BLaER1 treated with 17β-estradiol and CSF1 and Interleukin-3, amounts not matched to agents 10 nM and 100 nM (cell line): ENCODE measurements at regions not wholly inside any gene's neighbourhood (a gene's known extent, or its start where the extent isn't known, plus 50 kb on each side); places are given as distances from the start of the nearest gene placed in this dataset.

Experiments
- H3K27ac ChIP-seq, 11 experiments: shearing (Covaris generic); formaldehyde crosslinking; 2 replicates each; pipeline ENCODE4 v1.8.1; 2022
- H3K27me3 ChIP-seq, 11 experiments: shearing (Covaris generic); formaldehyde crosslinking; 2 replicates each; pipeline ENCODE4 v1.8.1; 2022
- H3K36me3 ChIP-seq, 11 experiments: shearing (Covaris generic); formaldehyde crosslinking; 2 replicates each; pipeline ENCODE4 v1.8.1; 2022
- H3K4me1 ChIP-seq, 10 experiments: shearing (Covaris generic); formaldehyde crosslinking; 2 replicates each; pipeline ENCODE4 v1.8.1; 2022
- H3K4me2 ChIP-seq, 11 experiments: shearing (Covaris generic); formaldehyde crosslinking; 2 replicates each; pipeline ENCODE4 v1.8.1; 2022
- H3K4me3 ChIP-seq, 10 experiments: shearing (Covaris generic); formaldehyde crosslinking; 2 replicates each; pipeline ENCODE4 v1.8.1; 2022
- H3K9ac ChIP-seq, 11 experiments: shearing (Covaris generic); formaldehyde crosslinking; 2 replicates each; pipeline ENCODE4 v1.8.1; 2022
- H3K9me3 ChIP-seq, 11 experiments: shearing (Covaris generic); formaldehyde crosslinking; replicated peaks in 1 of 11; 2 replicates each; pipeline ENCODE4 v1.8.1; 2022
- H4K20me1 ChIP-seq, 11 experiments: shearing (Covaris generic); formaldehyde crosslinking; 2 replicates each; pipeline ENCODE4 v1.8.1; 2022
- Cebpa-rat ChIP-seq, 11 experiments: shearing (Covaris generic); IDR thresholded peaks; 2 replicates each; pipeline ENCODE4 v1.8.1; 2022

GRCh38 chr18:24835751-24836150, 375.3 kb downstream of the HRH4 start:
- Histone ChIP-seq H3K4me3 (no peak overlapping the region), H3K4me2 (no peak overlapping the region), H3K9me3 (no peaks in the 10 kb centered on the region), H3K27me3 (no peaks in the 10 kb centered on the region), H3K27ac (no peak overlapping the region), H4K20me1 (no peaks in the 10 kb centered on the region), H3K4me1 (no peaks in the 10 kb centered on the region), H3K9ac (no peak overlapping the region), H3K36me3 (no peaks in the 10 kb centered on the region)
- TF ChIP-seq Cebpa-rat (IDR thresholded peaks at IDR 0.05), result no peak

DNA sequence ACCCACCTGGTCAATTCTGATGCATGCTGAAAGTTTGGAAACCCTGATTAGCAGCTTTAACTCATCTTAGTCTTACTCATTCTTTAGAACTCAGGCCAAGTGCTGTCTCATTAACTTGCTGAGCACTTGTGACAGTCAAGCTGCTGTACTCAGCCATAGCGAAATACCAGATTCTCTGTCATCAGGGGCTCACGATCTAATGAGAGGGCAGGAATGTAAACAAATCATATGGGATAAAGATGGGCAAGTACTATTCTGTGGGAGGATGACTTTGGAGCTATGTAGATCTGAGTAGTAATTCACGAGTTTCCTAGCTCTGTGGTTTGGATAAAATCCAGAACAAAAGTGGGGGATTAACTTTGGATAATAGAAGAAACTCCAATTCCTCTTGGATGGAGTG, 376.6 kb downstream of the HRH4 start:
- Histone ChIP-seq H3K36me3 (no peaks in the 10 kb centered on the region), H4K20me1 (no peaks in the 10 kb centered on the region), H3K27me3 (no peaks in the 10 kb centered on the region), H3K27ac (no peak overlapping the region), H3K4me1 (no peaks in the 10 kb centered on the region), H3K9ac (no peak overlapping the region), H3K4me2 (no peak overlapping the region), H3K4me3 (no peak overlapping the region), H3K9me3 (no peaks in the 10 kb centered on the region)
- no peak for TF ChIP-seq Cebpa-rat (IDR thresholded peaks at IDR 0.05)

DNA sequence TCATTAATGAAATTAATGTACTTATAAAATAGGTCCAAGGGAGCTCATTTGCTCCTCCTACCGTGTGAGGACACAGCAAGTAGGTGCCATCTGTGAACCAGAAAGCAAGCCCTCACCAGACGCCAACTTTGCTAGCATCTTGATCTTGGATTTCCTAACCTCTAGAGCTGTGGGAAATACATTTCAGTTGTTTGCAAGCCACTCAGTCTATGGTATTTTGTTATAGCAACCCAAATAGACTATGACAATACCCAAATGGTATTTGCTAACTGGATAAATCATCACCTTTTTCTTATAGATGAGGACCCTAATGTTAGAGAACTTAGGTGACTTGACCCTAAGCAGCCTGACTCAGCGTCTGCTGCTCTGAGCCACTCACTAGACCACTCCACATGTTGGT, 379.6 kb downstream of the HRH4 start:
- no peaks in the 10 kb centered on the region for H4K20me1 ChIP-seq
- H3K9ac ChIP-seq, result no peak overlapping the region
- H3K27me3 ChIP-seq, result no peaks in the 10 kb centered on the region
- H3K4me3 ChIP-seq, result no peak overlapping the region
- no peaks in the 10 kb centered on the region for H3K36me3 ChIP-seq
- no peaks in the 10 kb centered on the region for H3K4me1 ChIP-seq
- TF ChIP-seq Cebpa-rat (IDR thresholded peaks at IDR 0.05), result no peak
- H3K4me2 ChIP-seq, result no peak overlapping the region
- no peak overlapping the region for H3K27ac ChIP-seq
- no peaks in the 10 kb centered on the region for H3K9me3 ChIP-seq

DNA sequence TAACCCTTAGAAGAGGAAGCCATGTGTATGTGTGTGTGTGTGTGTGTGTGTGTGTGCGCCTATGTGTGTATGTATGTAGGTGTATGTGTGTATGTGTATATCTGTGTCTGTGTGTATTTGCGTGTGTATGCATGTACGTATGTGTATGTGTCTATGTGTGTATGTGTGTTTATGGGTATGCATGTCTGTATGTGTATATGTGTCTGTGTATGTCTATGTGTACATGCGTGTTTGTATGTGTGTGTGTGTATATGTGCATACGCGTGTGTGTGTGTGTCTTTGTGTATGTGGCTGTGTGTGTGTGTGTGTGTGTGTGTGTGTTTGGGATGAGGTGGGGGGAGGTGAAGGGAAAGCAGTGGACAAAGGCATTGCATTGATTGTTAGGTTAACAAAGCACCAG, 380.2 kb downstream of the HRH4 start:
- H4K20me1 ChIP-seq, result no peaks in the 10 kb centered on the region
- no peaks in the 10 kb centered on the region for H3K36me3 ChIP-seq
- no peaks in the 10 kb centered on the region for H3K9me3 ChIP-seq
- H3K4me3 ChIP-seq, result no peak overlapping the region
- no peak for TF ChIP-seq Cebpa-rat (IDR thresholded peaks at IDR 0.05)
- no peaks in the 10 kb centered on the region for H3K27me3 ChIP-seq
- H3K4me2 ChIP-seq, result no peak overlapping the region
- no peak overlapping the region for H3K9ac ChIP-seq
- no peaks in the 10 kb centered on the region for H3K4me1 ChIP-seq
- no peak overlapping the region for H3K27ac ChIP-seq

DNA sequence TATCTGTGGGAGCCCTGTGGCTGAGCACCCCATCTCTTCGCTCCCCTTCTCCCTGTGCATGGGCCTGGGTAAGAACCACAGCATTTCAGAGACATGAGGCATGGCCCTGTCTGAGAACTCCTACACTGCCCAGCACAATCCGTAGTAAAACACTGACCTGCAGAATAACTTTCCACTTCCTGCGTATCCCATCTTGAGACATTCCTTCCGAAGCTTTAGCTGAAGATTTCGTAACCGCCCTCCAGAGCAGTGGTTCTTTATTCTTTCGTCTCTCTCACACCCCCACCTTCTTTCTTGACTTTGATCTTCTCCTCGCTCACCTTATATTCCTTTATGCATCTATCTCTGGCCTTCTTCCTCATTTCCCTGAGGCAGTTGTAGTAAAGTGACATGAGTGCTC, 381.1 kb downstream of the HRH4 start:
- H3K4me1 ChIP-seq, result peaks cover 0 to 8% (median 3%) of the 10 kb centered on the region in 10 experiments; a peak in 4 of 20 replicates
- H3K36me3 ChIP-seq, result no peaks in the 10 kb centered on the region
- H3K27me3 ChIP-seq, result no peaks in the 10 kb centered on the region
- no peak overlapping the region for H3K4me3 ChIP-seq
- TF ChIP-seq Cebpa-rat (IDR thresholded peaks at IDR 0.05), result no peak
- H4K20me1 ChIP-seq, result no peaks in the 10 kb centered on the region
- H3K27ac ChIP-seq, result no peak overlapping the region
- H3K9me3 ChIP-seq, result no peaks in the 10 kb centered on the region
- no peak overlapping the region for H3K9ac ChIP-seq
- no peak overlapping the region for H3K4me2 ChIP-seq

DNA sequence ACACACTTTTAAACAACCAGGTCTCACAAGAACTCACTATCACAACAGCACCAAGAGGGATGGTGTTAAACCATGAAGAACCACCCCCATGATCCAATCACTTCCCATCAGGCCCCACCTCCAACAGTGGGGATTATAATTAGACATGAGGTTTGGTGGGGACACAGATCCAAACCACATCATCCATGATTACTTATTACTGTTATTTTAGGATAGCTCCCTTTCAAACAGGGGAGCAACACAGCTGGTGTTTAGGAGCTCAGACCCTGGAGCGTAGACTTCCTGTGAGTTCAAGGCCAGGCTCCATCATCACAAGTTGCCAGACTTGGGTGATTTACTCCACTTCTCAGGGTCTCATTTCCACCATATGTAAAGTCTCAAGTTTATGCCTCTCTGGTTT, 382.7 kb downstream of the HRH4 start:
- Histone ChIP-seq H3K4me3 (no peak overlapping the region), H3K9ac (no peak overlapping the region), H3K27ac (no peak overlapping the region), H3K4me1 (peaks cover 0 to 10% (median 4%) of the 10 kb centered on the region in 10 experiments; a peak in 4 of 20 replicates), H4K20me1 (no peaks in the 10 kb centered on the region), H3K9me3 (no peaks in the 10 kb centered on the region), H3K36me3 (no peaks in the 10 kb centered on the region), H3K27me3 (no peaks in the 10 kb centered on the region), H3K4me2 (no peak overlapping the region)
- no peak for TF ChIP-seq Cebpa-rat (IDR thresholded peaks at IDR 0.05)

- no peak overlapping the region for H3K4me3 ChIP-seq
- no peaks in the 10 kb centered on the region for H3K9me3 ChIP-seq
- no peaks in the 10 kb centered on the region for H3K36me3 ChIP-seq
- no peaks in the 10 kb centered on the region for H3K27me3 ChIP-seq
- H4K20me1 ChIP-seq, result no peaks in the 10 kb centered on the region
- H3K4me1 ChIP-seq, result peaks cover 0 to 10% (median 4%) of the 10 kb centered on the region in 10 experiments; a peak in 4 of 20 replicates
- no peak overlapping the region for H3K9ac ChIP-seq
- no peak for TF ChIP-seq Cebpa-rat (IDR thresholded peaks at IDR 0.05)
- H3K27ac ChIP-seq, result no peak overlapping the region
- peak overlapping the region in 5 of 11 experiments; percentile 13 to 42 (median 23); a peak in 3 of 22 replicates for H3K4me2 ChIP-seq
Observed at GRCh38 chr18:24846138-24846537, 385.7 kb downstream of the HRH4 start.

DNA sequence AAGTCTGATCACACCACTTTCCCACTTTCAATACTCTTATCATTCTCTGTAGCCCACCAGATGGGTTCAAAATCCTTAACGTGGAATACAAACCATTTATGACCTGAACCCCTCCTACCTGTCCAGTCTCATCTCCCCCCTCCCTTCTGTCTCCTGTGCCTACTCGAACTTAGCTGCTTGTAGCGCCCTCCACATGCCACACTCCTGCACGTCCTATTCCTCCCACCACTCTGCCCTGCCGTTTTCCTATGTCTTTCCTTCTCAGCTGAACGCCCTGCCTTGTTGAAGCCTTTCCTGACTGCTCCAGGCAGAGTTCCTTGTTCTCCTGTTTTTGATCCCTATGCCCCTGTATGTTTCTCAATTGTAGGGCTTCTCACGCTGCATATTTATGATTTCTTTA, 390.1 kb downstream of the HRH4 start:
- H3K4me1 ChIP-seq, result peaks cover 0 to 10% (median 4%) of the 10 kb centered on the region in 10 experiments; a peak in 4 of 20 replicates
- no peaks in the 10 kb centered on the region for H3K36me3 ChIP-seq
- no peaks in the 10 kb centered on the region for H4K20me1 ChIP-seq
- no peaks in the 10 kb centered on the region for H3K9me3 ChIP-seq
- no peak overlapping the region for H3K4me2 ChIP-seq
- H3K27ac ChIP-seq, result no peak overlapping the region
- H3K27me3 ChIP-seq, result no peaks in the 10 kb centered on the region
- no peak overlapping the region for H3K9ac ChIP-seq
- TF ChIP-seq Cebpa-rat (IDR thresholded peaks at IDR 0.05), result no peak
- H3K4me3 ChIP-seq, result no peak overlapping the region

DNA sequence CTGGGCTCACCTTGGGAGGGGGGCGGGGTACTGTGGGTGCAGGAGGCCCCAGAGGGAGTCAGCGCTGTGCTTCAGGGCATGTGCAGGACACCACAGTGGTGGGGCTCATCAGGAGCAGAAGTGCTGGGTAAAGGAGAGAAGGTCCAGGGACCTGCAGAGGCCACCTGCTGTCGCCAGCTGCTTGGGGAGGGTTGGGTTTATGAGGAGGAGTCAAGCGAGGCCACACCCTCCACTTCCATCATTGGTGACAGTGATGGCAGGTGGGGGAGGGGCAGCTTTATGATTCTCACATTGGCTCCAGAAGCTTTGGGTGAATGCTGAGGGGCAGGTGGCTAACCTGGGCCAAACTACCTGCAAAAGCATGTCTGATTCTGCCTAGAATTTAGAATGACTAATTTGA, 392.6 kb downstream of the HRH4 start:
- no peaks in the 10 kb centered on the region for H3K9me3 ChIP-seq
- no peak for TF ChIP-seq Cebpa-rat (IDR thresholded peaks at IDR 0.05)
- no peak overlapping the region for H3K9ac ChIP-seq
- no peak overlapping the region for H3K4me2 ChIP-seq
- H3K4me3 ChIP-seq, result no peak overlapping the region
- no peaks in the 10 kb centered on the region for H3K27me3 ChIP-seq
- H3K36me3 ChIP-seq, result no peaks in the 10 kb centered on the region
- no peaks in the 10 kb centered on the region for H4K20me1 ChIP-seq
- no peaks in the 10 kb centered on the region for H3K4me1 ChIP-seq
- no peak overlapping the region for H3K27ac ChIP-seq

- no peaks in the 10 kb centered on the region for H3K4me1 ChIP-seq
- no peak overlapping the region for H3K4me3 ChIP-seq
- no peaks in the 10 kb centered on the region for H4K20me1 ChIP-seq
- H3K9me3 ChIP-seq, result no peaks in the 10 kb centered on the region
- no peak overlapping the region for H3K27ac ChIP-seq
- no peak for TF ChIP-seq Cebpa-rat (IDR thresholded peaks at IDR 0.05)
- H3K4me2 ChIP-seq, result 0 out of 22 replicates have a peak overlapping the region, but pooled peaks of 1 of the 11 experiments have one; percentile 6
- no peak overlapping the region for H3K9ac ChIP-seq
- H3K36me3 ChIP-seq, result no peaks in the 10 kb centered on the region
- no peaks in the 10 kb centered on the region for H3K27me3 ChIP-seq
Observed at GRCh38 chr18:24860978-24861680, 400.7 kb downstream of the HRH4 start.
